ENCODE measurements at regions not wholly inside any gene's neighbourhood (a gene's known extent, or its start where the extent isn't known, plus 50 kb on each side); places are given as distances from the start of the nearest gene placed in this dataset.

DNA sequence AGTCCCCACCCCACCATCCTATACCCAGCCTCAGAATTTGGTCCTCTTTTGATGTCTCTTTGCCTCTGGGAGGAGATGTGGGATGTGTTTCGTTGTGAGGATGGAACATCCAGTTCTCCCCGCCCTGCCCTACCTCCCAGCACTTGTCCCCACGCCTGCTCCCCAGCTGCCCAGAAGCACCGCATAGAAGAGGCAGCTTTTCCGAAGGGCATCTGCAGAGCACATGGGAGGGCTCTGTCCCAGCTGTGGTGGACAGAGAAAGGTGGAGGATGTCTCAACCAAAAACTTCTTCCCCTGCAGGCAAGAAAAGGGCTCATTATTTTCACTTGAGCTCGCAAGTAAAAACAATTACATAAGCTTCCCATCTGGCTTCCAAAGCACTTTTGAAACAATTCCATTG lies 302.6 kb downstream of the PCNX1 start:
- Mint-ChIP-seq H3K36me3 (no peaks in the 10 kb centered on the region), H3K27ac (no peak overlapping the region)
- DNase-seq: no peak

DNA sequence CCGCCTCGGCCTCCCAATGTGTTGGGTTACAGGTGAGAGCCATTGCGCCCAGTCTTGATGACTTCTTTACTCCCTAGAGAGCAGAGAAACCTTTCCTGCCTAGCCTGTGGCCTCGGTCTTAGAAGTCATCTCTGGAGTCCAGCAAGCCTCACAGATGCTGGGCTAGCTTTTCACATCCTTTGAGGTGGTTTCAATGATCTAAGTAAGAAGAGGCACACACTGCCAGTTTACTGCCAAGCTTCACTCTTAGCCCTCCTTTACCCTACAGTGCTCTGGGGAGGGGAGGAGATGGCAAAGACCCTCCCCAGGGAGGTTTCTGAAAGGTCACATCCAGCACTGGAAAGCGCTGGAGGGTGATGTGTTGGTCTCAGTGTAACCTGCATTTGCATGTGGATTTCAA lies 304.8 kb downstream of the PCNX1 start:
- no peak overlapping the region for H3K4me3 Mint-ChIP-seq
- DNase-seq: no peak
- no peaks in the 10 kb centered on the region for H3K27me3 Mint-ChIP-seq (ENCODE audit: low read depth in 3 of 3)
- H3K27ac Mint-ChIP-seq: no peak overlapping the region
- no peaks in the 10 kb centered on the region for H3K36me3 Mint-ChIP-seq
- no peaks in the 10 kb centered on the region for H3K4me1 Mint-ChIP-seq
- H3K9me3 Mint-ChIP-seq: no peaks in the 10 kb centered on the region

More for the DNA sequence above, 302.6 kb downstream of the PCNX1 start:
- H3K4me3 Mint-ChIP-seq: no peak overlapping the region
- peaks cover 0 to 1% (median 0%) of the 10 kb centered on the region in 6 donors for H3K9me3 Mint-ChIP-seq
- H3K27me3 Mint-ChIP-seq (ENCODE audit: low read depth in 3 of 3): no peaks in the 10 kb centered on the region
- no peaks in the 10 kb centered on the region for H3K4me1 Mint-ChIP-seq

DNA sequence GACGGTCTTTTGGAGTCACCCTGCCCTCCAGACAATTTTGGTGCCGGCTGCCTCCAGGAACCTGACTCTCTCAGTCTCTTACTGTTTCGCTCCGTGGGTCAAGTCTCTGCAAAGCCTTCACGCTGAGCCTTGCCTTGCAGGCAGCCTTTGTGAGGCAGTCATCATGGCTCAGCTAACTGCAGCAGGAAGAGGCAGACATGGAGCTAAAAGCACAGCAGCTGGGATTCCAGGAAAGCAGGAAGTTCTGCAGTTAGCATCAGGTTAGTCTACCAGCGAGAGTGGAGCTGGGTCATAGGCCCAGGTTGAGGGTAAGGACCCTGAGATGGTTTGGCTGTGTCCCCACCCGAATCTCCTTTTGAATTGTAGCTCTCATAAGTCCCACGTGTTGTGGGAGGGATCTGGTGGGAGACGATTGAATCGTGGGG lies 305.4 kb downstream of the PCNX1 start:
- Mint-ChIP-seq H3K27ac (no peak overlapping the region), H3K36me3 (no peaks in the 10 kb centered on the region), H3K27me3 (ENCODE audit: low read depth in 3 of 3) (no peaks in the 10 kb centered on the region), H3K9me3 (no peaks in the 10 kb centered on the region), H3K4me1 (peaks cover under 1% of the 10 kb centered on the region in 2 donors), H3K4me3 (no peak overlapping the region)
- no peak for DNase-seq

DNA sequence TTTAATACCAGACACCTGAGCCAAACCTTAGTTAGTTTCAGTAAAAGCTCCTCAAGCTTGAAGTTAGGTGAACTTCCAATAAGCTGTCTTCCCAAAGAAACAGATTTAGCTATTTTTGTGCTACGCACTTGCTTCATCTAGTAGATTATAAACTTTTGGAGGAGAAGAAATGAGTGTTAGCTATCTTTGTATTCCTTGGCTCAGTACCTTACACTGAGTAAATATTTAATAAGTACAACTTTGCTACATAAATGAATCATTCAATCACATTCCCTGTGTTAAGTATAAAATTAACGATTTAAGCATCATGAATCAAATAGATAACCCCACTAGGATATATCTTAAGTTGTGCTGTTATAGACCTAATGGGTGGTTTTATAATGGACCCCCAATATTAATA lies 307.0 kb downstream of the PCNX1 start:
- no peak overlapping the region for H3K4me3 Mint-ChIP-seq
- no peak for DNase-seq
- H3K9me3 Mint-ChIP-seq: no peaks in the 10 kb centered on the region
- H3K4me1 Mint-ChIP-seq: peaks cover 11 to 13% of the 10 kb centered on the region in 2 donors
- peaks cover 0 to 3% (median 0%) of the 10 kb centered on the region in 3 donors for H3K36me3 Mint-ChIP-seq
- H3K27me3 Mint-ChIP-seq (ENCODE audit: low read depth in 3 of 3): peaks cover 0 to 1% (median 0%) of the 10 kb centered on the region in 3 donors
- no peak overlapping the region for H3K27ac Mint-ChIP-seq

DNA sequence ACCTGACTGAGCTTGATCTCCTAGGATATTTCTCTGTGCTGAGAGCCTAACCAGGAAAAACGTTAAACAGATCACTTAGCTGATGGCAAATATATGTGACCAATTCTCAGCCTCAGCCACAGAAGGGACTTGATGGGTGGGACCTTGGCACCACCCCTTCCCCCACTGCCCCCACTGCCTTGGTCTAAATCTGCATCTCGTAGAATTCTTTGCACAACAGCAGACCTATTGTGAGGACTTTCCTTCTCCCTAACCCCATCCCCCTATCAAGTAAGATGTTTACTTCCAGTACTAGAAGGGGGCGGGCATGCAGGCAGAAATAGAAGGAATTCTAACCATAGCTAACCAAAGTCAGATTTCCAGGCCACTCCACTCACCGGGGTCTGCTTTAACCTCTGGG lies 313.2 kb downstream of the PCNX1 start:
- Mint-ChIP-seq H3K27me3 (ENCODE audit: low read depth in 3 of 3) (peaks cover 0 to 3% (median 0%) of the 10 kb centered on the region in 3 donors), H3K9me3 (no peaks in the 10 kb centered on the region), H3K4me3 (no peak overlapping the region), H3K36me3 (peaks cover 0 to 3% (median 0%) of the 10 kb centered on the region in 3 donors), H3K27ac (no peak overlapping the region), H3K4me1 (peaks cover 11 to 13% of the 10 kb centered on the region in 2 donors)
- DNase-seq: no peak

DNA sequence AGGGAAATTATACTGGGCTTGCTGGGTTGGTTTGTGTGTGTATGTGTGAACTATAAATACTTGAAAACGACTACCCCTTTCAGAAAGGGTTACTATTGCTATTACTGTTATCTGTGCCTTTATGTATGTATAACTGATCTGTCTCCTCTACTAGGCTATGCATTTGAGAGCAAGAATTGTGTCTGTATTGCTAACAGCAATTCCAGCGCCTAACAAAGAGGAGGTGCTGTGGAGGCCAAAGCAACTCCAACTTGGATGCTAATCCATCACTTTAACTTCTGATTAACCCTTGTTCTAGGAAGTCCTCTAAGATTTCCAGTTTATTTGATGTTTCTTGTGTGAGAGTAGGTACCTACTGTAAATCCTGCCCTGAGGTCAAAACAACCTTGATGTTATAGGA lies 313.9 kb downstream of the PCNX1 start:
- Mint-ChIP-seq H3K27me3 (ENCODE audit: low read depth in 3 of 3) (peaks cover 0 to 3% (median 0%) of the 10 kb centered on the region in 3 donors), H3K36me3 (peaks cover 0 to 3% (median 0%) of the 10 kb centered on the region in 3 donors), H3K4me1 (peaks cover 11 to 13% of the 10 kb centered on the region in 2 donors), H3K27ac (no peak overlapping the region), H3K9me3 (no peaks in the 10 kb centered on the region), H3K4me3 (no peak overlapping the region)
- no peak for DNase-seq

DNA sequence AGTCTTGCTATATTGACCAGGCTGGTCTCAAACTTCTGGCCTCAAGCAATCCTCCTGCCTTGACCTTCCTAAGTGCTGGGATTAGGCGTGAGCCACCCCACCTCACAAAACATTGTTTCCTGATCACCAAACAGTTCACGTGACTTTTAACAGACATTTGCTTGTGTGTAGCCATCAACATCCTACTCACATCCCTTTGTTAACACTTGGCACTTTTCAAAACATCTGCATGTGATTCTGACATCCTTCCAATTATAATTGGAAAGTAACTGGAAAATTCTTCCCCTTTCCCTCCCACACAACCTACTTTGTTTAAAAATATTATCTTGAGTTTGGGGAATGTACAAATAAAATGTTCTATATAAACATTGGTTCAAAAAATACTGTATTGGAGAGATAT lies 317.9 kb downstream of the PCNX1 start:
- peaks cover 0 to 3% (median 1%) of the 10 kb centered on the region in 3 donors for H3K27me3 Mint-ChIP-seq (ENCODE audit: low read depth in 3 of 3)
- H3K36me3 Mint-ChIP-seq: no peaks in the 10 kb centered on the region
- H3K4me3 Mint-ChIP-seq: no peak overlapping the region
- H3K9me3 Mint-ChIP-seq: no peaks in the 10 kb centered on the region
- DNase-seq: no peak
- H3K27ac Mint-ChIP-seq: no peak overlapping the region
- no peaks in the 10 kb centered on the region for H3K4me1 Mint-ChIP-seq

DNA sequence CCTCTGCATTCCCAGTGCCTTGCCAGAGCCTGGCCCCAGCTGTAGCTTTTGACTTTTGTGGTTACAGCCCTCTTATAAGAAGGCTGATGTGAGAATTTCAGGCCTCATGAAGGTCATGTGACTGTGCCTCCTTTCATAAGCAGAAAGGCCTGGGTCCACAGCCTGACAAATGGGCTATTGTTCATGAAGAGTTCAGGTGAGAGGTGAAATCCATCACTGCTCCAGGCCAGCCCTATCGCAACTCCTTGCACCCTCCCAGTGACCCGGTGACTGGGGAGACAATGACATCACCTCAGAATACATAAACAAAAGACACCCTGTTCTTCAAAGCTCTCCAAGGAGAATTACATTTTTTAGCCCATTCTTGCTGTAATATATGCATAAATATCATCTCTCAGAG lies 321.5 kb downstream of the PCNX1 start:
- Mint-ChIP-seq H3K4me3 (no peak overlapping the region), H3K27me3 (ENCODE audit: low read depth in 3 of 3) (peaks cover 0 to 3% (median 1%) of the 10 kb centered on the region in 3 donors), H3K27ac (peak overlapping the region in 1 of 6 donors; percentile 55), H3K36me3 (no peaks in the 10 kb centered on the region), H3K4me1 (no peaks in the 10 kb centered on the region), H3K9me3 (no peaks in the 10 kb centered on the region)
- DNase-seq: no peak

DNA sequence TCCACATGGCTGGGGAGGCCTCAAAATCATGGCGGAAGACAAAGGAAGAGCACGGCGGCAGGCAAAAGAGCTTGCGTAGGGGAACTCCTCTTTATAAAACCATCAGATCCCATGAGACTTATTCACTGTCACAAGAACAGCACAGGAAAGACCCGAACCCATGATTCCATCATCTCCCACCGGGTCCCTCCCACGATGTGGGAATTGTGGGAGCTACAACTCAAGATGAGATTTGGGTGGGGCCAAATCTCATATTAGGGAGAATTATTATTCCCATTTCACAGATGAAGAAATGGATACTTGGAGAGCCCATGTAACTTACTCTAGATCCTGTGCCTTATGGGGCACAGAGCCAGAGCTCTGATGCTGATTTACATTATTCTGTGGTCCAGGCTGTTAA lies 322.6 kb downstream of the PCNX1 start:
- Mint-ChIP-seq H3K27me3 (ENCODE audit: low read depth in 3 of 3) (peaks cover 0 to 3% (median 1%) of the 10 kb centered on the region in 3 donors), H3K4me3 (no peak overlapping the region), H3K27ac (peak overlapping the region in 1 of 6 donors; percentile 28), H3K36me3 (no peaks in the 10 kb centered on the region), H3K9me3 (no peaks in the 10 kb centered on the region), H3K4me1 (no peaks in the 10 kb centered on the region)
- no peak for DNase-seq

DNA sequence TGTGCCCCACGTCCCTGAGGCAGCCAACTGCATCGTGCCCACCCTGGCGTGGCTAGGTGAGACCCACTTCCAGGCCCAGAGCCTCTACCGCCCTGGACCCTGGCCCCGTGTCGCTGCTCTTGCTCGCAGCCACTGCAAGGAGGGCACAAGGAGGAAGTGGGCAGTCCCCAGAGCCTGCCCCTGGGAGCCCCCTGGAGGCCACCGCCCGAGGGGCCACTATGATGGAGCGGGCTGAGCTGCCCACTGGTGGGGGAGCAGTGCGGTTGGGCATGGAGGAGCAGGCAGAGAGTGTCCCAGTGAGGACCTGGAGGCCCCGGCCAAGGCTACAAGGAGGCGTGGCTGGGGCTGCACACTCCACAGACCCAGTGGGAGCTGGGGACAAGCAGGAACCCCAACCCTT lies 323.6 kb downstream of the PCNX1 start:
- peaks cover 0 to 3% (median 0%) of the 10 kb centered on the region in 3 donors for H3K27me3 Mint-ChIP-seq (ENCODE audit: low read depth in 3 of 3)
- H3K4me1 Mint-ChIP-seq: no peaks in the 10 kb centered on the region
- H3K27ac Mint-ChIP-seq: no peak overlapping the region

DNA sequence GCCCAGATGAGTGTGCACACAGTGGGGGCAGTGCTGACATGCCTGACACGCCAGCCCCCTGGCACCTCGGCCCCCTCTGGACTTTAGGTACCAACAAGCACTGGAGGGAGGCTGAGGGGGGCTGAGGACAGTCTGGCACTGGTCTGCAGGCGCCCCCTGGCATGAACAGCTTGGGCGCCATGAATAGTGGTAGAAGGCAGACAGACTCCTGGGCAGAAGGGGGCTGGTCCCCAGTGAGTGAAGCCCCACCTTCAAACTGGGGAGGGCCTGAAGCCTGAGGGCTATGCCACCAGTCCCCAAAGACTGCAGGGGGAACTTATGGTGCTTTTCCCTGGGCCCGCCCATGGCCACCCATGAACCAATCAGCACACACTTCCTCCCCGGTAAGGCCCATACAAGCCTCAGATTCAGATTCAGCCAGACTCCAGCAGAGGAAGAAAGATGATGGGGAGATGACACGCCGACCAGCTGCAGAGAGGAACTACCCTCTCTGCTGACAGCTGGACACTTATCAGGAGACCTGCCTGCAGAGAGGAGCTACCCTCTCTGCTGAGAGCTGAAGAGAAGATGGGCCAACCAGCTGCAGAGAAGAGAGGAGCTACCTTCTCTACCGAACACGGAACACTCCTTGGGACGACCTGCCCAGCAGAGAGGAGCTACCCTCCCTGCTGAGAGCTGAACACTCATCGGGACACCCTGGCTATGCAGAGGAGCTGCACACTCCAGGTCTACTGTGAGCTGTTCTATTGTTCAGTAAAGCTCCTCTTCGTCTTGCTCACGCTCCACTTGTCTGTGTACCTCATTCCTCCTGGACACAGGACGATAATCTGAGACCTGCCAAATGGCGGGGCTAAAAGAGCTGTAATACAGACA lies 324.5 kb downstream of the PCNX1 start:
- no peaks in the 10 kb centered on the region for H3K36me3 Mint-ChIP-seq
- no peak overlapping the region for H3K4me3 Mint-ChIP-seq
- no peak for DNase-seq
- no peaks in the 10 kb centered on the region for H3K9me3 Mint-ChIP-seq
- H3K27me3 Mint-ChIP-seq (ENCODE audit: low read depth in 3 of 3): peaks cover 0 to 3% (median 1%) of the 10 kb centered on the region in 3 donors
- no peaks in the 10 kb centered on the region for H3K4me1 Mint-ChIP-seq
- H3K27ac Mint-ChIP-seq: no peak overlapping the region

More for the DNA sequence above, 323.6 kb downstream of the PCNX1 start:
- DNase-seq: no peak
- H3K36me3 Mint-ChIP-seq: no peaks in the 10 kb centered on the region
- no peaks in the 10 kb centered on the region for H3K9me3 Mint-ChIP-seq
- no peak overlapping the region for H3K4me3 Mint-ChIP-seq

DNA sequence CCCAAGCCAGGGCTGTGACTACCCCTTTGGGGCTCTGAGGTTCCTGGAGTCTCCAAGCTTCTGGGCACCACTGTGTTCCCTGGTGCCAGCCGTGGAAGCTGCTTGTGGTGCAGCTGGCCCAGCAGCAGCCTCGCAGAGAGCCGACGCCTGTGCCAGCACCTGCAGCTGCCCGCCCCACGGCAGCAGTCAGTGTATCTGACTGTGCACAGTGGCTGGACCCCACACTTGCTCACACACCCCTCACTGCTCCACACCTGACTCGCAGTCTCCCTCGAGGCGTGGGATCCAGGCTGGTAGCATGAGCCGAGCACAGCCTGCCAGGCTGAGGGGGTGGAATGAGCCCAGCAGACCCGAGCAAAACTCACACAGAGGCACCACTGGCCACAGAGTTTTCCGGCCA lies 325.2 kb downstream of the PCNX1 start:
- DNase-seq: no peak
- Mint-ChIP-seq H3K27me3 (ENCODE audit: low read depth in 3 of 3) (peaks cover 1 to 2% (median 2%) of the 10 kb centered on the region in 3 donors), H3K36me3 (no peaks in the 10 kb centered on the region), H3K4me1 (no peaks in the 10 kb centered on the region), H3K4me3 (no peak overlapping the region), H3K27ac (no peak overlapping the region), H3K9me3 (no peaks in the 10 kb centered on the region)

DNA sequence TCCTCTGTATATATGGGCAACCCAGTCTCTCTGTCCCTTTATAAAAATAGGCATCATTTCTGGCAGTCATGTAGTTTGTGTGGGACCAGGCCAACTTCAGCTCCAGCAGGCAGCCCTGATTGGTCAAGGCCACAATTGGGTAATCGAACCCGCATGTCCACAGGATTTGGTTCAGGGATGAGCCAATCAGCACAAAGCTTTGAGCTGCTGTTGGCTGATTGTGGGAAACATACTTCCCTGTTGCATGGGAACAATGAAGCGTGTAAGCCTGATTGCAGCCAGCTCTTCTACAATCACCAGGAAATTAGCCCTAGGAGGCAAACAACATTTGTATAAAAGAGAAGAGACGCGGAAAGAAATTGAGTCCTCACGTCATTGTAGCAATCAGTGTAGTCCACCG lies 328.6 kb downstream of the PCNX1 start:
- peaks cover 0 to 1% of the 10 kb centered on the region in 2 donors for H3K4me1 Mint-ChIP-seq
- no peak overlapping the region for H3K4me3 Mint-ChIP-seq
- H3K36me3 Mint-ChIP-seq: no peaks in the 10 kb centered on the region
- peaks cover 0 to 2% (median 1%) of the 10 kb centered on the region in 3 donors for H3K27me3 Mint-ChIP-seq (ENCODE audit: low read depth in 3 of 3)
- no peak for DNase-seq
- H3K27ac Mint-ChIP-seq: no peak overlapping the region
- no peaks in the 10 kb centered on the region for H3K9me3 Mint-ChIP-seq

DNA sequence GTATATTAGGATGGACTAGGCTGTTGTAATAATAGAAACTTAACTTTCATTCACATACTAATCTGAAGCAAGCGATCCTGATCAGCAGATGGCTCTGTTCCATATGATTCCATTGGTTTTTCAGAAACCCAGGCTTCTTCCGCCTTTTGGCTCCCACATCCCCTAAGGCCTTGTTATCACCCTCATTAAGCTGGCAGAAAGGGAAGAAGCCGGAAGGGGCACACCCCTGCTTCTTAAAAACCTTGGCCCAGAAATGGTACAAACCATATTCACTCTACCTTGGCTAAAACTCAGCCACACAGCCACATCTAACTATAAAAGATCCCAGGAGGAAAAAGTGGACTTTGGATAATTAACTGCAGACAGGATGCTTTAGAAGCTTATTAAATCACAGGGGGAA lies 329.2 kb downstream of the PCNX1 start:
- H3K4me1 Mint-ChIP-seq: peaks cover 0 to 1% of the 10 kb centered on the region in 2 donors
- H3K9me3 Mint-ChIP-seq: no peaks in the 10 kb centered on the region
- H3K27ac Mint-ChIP-seq: no peak overlapping the region
- no peaks in the 10 kb centered on the region for H3K36me3 Mint-ChIP-seq
- no peak overlapping the region for H3K4me3 Mint-ChIP-seq
- H3K27me3 Mint-ChIP-seq (ENCODE audit: low read depth in 3 of 3): peaks cover 0 to 2% (median 1%) of the 10 kb centered on the region in 3 donors
- no peak for DNase-seq

DNA sequence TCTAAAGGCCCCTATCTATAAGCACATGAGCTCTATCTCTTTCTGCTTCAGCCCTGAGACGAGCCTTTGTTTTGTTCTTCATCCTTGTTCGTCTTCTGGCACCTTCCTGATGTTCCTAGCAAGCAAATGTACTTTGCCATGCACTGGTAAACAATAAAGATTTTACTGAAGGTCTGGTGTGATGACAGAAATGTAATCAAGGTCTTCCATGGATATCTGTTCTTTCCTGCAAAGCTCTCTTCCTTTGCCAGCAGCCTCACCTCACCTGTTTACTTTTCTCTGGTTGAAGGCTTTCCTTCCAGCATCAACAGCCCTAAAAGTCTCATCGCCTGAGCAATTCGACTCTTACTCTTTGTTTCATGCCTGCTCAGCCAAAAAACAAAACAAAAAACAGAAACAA lies 330.3 kb downstream of the PCNX1 start:
- no peak overlapping the region for H3K4me3 Mint-ChIP-seq
- H3K27ac Mint-ChIP-seq: no peak overlapping the region
- peaks cover 0 to 4% (median 1%) of the 10 kb centered on the region in 3 donors for H3K27me3 Mint-ChIP-seq (ENCODE audit: low read depth in 3 of 3)
- H3K36me3 Mint-ChIP-seq: no peaks in the 10 kb centered on the region
- no peaks in the 10 kb centered on the region for H3K9me3 Mint-ChIP-seq
- peaks cover 0 to 1% of the 10 kb centered on the region in 2 donors for H3K4me1 Mint-ChIP-seq
- DNase-seq: no peak
